ENCODE measurements at regions not wholly inside any gene's neighbourhood (a gene's known extent, or its start where the extent isn't known, plus 50 kb on each side); places are given as distances from the start of the nearest gene placed in this dataset.
"Not testable (repeated sequence)": the region's sequence is repeated elsewhere in the genome, so short reads cannot be mapped to it uniquely, and the experiment has no call there.

DNA sequence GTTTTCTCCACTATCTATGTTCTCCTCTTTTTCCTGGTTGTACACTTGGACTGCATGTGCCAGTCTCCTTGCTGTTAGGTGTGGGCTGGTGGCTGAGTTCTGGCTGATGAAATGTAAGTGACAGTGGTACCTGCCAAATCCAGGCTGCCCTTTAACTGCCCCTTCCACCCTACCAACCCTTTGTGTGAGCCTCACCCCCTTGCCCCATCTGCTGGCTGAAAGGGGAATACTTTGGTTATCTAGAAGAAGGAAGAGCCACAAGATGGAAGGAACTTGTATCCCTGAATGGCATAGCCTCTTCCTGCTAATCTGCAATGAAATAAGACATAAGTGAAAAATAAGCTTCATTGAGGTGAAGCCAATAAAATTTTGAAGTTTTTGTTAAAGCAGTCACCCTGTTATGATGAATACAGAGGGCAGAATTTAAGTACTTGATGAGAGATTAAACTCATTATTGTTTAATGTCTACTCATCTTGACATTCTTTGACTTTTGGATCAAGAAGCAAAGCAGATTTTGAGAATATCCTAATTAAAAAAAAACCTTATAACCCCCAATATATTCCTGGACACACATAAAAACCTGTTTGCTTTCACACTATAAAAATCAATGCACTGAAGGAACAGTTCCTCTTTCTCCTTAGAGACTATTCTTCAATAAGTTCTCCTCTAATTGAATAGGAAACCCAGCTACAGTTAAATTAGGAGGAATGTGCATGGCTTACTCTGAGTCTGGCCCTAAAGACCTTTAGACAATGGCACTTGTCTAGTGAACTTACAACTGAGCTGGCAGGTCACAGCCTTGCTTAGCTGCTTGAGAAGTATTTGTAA, 262.6 kb upstream of the BTG1 start:
- no peak overlapping the region for H3K4me2 ChIP-seq (ENCODE audit: insufficient read depth, low read length)
- no peaks in the 10 kb centered on the region for H3K27me3 ChIP-seq (ENCODE audit: insufficient read depth, low read length)
- peak; percentile 81 for DNase-seq (ENCODE audit: insufficient read length, low spot score, missing footprints)
- no peak overlapping the region for H2AFZ ChIP-seq (ENCODE audit: low read length)
- H3K27ac ChIP-seq (ENCODE audit: low read depth, low read length), result no peak overlapping the region
- no peaks in the 10 kb centered on the region for H3K79me2 ChIP-seq (ENCODE audit: insufficient read depth, low read length)
- TF ChIP-seq CTCF (IDR thresholded peaks at IDR 0.05; ENCODE audit: extremely low read depth, low read depth, low read length), result peak; percentile 54
- no peaks in the 10 kb centered on the region for H3K9me3 ChIP-seq (ENCODE audit: low read depth, low read length)
- no peak overlapping the region for H3K4me3 ChIP-seq (ENCODE audit: insufficient read depth, low read length)
- H4K20me1 ChIP-seq (ENCODE audit: insufficient read depth, low read length), result no peaks in the 10 kb centered on the region
- H3K4me1 ChIP-seq (ENCODE audit: insufficient read depth, low read length), result no peaks in the 10 kb centered on the region
- H3K36me3 ChIP-seq (ENCODE audit: insufficient read depth, low read length), result no peaks in the 10 kb centered on the region

DNA sequence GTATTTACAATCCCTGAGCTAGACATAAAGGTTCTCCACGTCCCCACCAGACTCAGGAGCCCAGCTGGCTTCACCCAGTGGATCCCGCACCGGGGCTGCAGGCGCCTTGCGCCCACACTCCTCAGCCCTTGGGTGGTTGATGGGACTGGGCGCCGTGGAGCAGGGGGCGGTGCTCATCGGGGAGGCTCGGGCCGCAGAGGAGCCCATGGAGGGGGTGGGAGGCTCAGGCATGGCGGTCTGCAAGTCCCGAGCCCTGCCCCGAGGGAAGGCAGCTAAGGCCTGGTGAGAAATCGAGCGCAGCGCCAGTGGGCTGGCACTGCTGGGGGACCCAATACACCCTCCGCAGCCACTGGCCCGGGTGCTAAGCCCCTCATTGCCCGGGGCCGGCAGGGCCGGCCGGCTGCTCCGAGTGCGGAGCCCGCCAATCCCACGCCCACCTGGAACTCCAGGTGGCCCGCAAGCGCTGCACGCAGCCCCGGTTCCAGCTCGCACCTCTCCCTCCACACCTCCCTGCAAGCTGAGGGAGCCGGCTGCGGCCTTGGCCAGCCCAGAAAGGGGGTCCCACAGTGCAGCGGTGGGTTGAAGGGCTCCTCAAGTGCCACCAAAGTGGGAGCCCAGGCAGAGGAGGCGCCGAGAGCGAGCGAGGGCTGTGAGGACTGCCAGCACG, 260.9 kb upstream of the BTG1 start:
- H3K79me2 ChIP-seq (ENCODE audit: insufficient read depth, low read length); H3K36me3 ChIP-seq (ENCODE audit: insufficient read depth, low read length); H3K27me3 ChIP-seq (ENCODE audit: insufficient read depth, low read length); H3K9me3 ChIP-seq (ENCODE audit: low read depth, low read length); H4K20me1 ChIP-seq (ENCODE audit: insufficient read depth, low read length); H3K4me2 ChIP-seq (ENCODE audit: insufficient read depth, low read length); DNase-seq (ENCODE audit: insufficient read length, low spot score, missing footprints); H3K27ac ChIP-seq (ENCODE audit: low read depth, low read length); H2AFZ ChIP-seq (ENCODE audit: low read length); H3K4me3 ChIP-seq (ENCODE audit: insufficient read depth, low read length); H3K4me1 ChIP-seq (ENCODE audit: insufficient read depth, low read length): not testable (repeated sequence)

DNA sequence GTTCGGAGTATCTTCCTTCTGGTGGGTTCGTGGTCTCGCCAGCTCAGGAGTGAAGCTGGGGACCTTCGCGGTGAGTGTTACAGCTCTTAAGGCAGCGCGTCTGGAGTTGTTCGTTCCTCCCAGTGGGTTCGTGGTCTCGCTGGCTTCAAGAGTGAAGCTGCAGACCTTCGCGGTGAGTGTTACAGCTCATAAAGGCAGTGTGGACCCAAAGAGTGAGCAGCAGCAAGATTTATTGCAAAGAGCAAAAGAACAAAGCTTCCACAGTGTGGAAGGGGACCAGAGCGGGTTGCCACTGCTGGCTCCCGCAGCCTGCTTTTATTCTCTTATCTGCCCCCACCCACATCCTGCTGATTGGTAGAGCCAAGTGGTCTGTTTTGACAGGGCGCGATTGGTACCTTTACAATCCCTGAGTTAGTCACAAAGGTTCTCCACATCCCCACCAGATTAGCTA, 260.2 kb upstream of the BTG1 start:
- not testable (repeated sequence) for H2AFZ ChIP-seq (ENCODE audit: low read length); H3K9me3 ChIP-seq (ENCODE audit: low read depth, low read length); H3K4me1 ChIP-seq (ENCODE audit: insufficient read depth, low read length); H3K36me3 ChIP-seq (ENCODE audit: insufficient read depth, low read length); H3K4me3 ChIP-seq (ENCODE audit: insufficient read depth, low read length); H4K20me1 ChIP-seq (ENCODE audit: insufficient read depth, low read length); H3K4me2 ChIP-seq (ENCODE audit: insufficient read depth, low read length); H3K79me2 ChIP-seq (ENCODE audit: insufficient read depth, low read length); DNase-seq (ENCODE audit: insufficient read length, low spot score, missing footprints); H3K27ac ChIP-seq (ENCODE audit: low read depth, low read length); H3K27me3 ChIP-seq (ENCODE audit: insufficient read depth, low read length)

GRCh38 chr12:92404921-92405320, 259.3 kb upstream of the BTG1 start:
- no peaks in the 10 kb centered on the region for H3K4me1 ChIP-seq (ENCODE audit: insufficient read depth, low read length)
- no peaks in the 10 kb centered on the region for H3K27me3 ChIP-seq (ENCODE audit: insufficient read depth, low read length)
- H3K4me3 ChIP-seq (ENCODE audit: insufficient read depth, low read length), result no peak overlapping the region
- no peak for DNase-seq (ENCODE audit: insufficient read length, low spot score, missing footprints)
- no peak overlapping the region for H3K4me2 ChIP-seq (ENCODE audit: insufficient read depth, low read length)
- H3K79me2 ChIP-seq (ENCODE audit: insufficient read depth, low read length), result no peaks in the 10 kb centered on the region
- H3K36me3 ChIP-seq (ENCODE audit: insufficient read depth, low read length), result no peaks in the 10 kb centered on the region
- no peak overlapping the region for H2AFZ ChIP-seq (ENCODE audit: low read length)
- H3K27ac ChIP-seq (ENCODE audit: low read depth, low read length), result no peak overlapping the region
- no peaks in the 10 kb centered on the region for H3K9me3 ChIP-seq (ENCODE audit: low read depth, low read length)
- no peaks in the 10 kb centered on the region for H4K20me1 ChIP-seq (ENCODE audit: insufficient read depth, low read length)
- no peak for TF ChIP-seq CTCF (IDR thresholded peaks at IDR 0.05; ENCODE audit: extremely low read depth, low read depth, low read length)

Data from osteoblast (primary cell).